ENCODE measurements at regions not wholly inside any gene's neighbourhood (a gene's known extent, or its start where the extent isn't known, plus 50 kb on each side); places are given as distances from the start of the nearest gene placed in this dataset.
"Not testable (repeated sequence)": the region's sequence is repeated elsewhere in the genome, so short reads cannot be mapped to it uniquely, and the experiment has no call there.

DNA sequence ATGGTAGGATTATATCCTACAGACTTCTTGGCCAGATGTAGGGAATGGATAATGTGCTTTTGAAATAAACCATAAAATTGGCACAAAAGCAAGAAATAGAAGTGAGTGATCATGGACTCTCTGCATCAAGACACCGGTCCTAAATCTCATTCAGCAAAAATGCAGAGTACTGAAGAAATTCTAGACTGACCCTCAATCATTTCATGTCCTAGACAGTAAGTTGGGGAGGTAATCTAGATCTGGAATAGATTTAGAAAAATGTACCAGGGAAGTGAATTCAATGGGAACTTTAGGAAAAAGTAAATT, 69.7 kb upstream of the ADTRP start:
- TF ChIP-seq, protein P1, sequence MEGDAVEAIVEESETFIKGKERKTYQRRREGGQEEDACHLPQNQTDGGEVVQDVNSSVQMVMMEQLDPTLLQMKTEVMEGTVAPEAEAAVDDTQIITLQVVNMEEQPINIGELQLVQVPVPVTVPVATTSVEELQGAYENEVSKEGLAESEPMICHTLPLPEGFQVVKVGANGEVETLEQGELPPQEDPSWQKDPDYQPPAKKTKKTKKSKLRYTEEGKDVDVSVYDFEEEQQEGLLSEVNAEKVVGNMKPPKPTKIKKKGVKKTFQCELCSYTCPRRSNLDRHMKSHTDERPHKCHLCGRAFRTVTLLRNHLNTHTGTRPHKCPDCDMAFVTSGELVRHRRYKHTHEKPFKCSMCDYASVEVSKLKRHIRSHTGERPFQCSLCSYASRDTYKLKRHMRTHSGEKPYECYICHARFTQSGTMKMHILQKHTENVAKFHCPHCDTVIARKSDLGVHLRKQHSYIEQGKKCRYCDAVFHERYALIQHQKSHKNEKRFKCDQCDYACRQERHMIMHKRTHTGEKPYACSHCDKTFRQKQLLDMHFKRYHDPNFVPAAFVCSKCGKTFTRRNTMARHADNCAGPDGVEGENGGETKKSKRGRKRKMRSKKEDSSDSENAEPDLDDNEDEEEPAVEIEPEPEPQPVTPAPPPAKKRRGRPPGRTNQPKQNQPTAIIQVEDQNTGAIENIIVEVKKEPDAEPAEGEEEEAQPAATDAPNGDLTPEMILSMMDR (IDR thresholded peaks at IDR 0.05; ENCODE audit: insufficient read depth, low read depth, low read length, missing control alignments): no peak
- no peak for DNase-seq (ENCODE audit: low read depth)
- H3K4me3 ChIP-seq (ENCODE audit: low read length): no peak overlapping the region

DNA sequence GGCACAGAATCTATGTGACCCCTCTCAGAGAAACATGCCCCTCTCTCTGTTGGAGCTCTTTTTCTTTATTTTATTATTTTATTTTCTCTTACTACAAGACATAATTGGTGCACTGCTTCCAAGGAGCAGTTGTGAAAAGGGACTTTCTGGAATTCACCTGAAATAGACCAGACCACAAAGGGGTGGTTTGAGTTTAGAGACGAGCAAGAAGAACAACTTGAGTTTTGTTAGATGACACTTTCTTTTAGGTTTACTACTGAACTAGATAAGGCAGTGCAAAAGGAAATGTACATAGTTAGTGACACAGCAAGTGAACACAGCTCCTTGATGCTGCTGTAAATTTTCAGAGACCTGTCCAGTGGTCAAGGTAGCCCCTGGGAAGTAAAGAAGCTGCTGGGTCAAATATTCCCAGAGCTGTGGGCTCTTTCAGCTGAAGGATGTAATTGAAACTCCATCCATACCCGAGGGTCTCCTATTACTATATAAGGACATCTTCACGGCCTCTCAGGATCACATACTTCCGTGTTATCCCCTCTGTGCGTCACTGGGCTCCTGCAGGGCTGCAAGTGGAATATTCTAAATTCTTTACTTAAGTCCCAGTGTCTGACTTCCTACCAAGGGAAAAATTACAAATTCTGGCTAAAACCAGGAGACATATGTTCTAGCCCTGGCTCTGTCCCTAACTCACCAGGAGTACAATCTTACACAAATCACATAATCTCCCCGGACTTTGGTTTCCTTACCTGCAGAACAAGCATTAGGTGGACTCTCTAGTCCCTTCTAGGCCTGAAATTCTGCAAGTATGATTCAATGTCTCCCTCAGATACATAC, 69.1 kb upstream of the ADTRP start:
- DNase-seq (ENCODE audit: low read depth): no peak
- H3K4me3 ChIP-seq (ENCODE audit: low read length): no peak overlapping the region
- TF ChIP-seq, protein P1 (IDR thresholded peaks at IDR 0.05; ENCODE audit: insufficient read depth, low read depth, low read length, missing control alignments): no peak

DNA sequence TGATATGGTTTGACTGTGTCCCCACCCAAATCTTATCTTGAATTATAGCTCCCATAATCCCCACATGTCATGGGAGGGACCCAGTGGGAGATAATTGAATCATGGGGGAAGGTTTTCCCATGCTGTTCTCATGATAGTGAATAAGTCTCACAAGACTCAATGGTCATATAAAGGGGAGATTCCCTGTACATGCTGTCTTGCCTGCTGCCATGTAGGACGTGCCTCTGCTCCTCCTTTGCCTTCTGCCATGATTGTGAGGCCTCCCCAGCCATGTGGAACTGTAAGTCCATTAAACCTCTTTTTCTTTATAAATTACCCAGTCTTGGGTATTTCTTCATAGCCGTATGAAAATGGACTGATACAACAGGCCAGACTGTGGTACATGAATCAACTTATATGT, 68.5 kb upstream of the ADTRP start:
- DNase-seq (ENCODE audit: low read depth); H3K4me3 ChIP-seq (ENCODE audit: low read length): not testable (repeated sequence)

GRCh38 chr6:11845664-11846577, 67.3 kb upstream of the ADTRP start:
- TF ChIP-seq, protein P1 (IDR thresholded peaks at IDR 0.05; ENCODE audit: insufficient read depth, low read depth, low read length, missing control alignments): peak; percentile 8
- DNase-seq (ENCODE audit: low read depth): peak; percentile 78
- H3K4me3 ChIP-seq (ENCODE audit: low read length): no peak overlapping the region

DNA sequence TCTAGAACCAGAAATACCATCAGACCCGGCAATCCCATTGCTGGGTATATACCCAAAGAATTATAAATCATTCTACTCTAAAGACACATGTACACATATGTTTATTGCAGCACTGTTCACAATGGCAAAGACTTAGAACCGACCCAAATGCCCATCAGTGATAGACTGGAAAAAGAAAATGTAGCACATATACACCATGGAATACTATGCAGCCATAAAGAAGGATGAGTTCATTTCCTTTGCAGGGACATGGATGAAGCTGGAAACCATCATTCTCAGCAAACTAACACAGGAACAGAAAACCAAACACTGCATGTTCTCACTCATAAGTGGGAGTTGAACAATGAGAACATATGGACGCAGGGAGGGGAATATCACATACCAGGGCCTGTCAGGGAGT, 64.2 kb upstream of the ADTRP start:
- H3K4me3 ChIP-seq (ENCODE audit: low read length); DNase-seq (ENCODE audit: low read depth): not testable (repeated sequence)

DNA sequence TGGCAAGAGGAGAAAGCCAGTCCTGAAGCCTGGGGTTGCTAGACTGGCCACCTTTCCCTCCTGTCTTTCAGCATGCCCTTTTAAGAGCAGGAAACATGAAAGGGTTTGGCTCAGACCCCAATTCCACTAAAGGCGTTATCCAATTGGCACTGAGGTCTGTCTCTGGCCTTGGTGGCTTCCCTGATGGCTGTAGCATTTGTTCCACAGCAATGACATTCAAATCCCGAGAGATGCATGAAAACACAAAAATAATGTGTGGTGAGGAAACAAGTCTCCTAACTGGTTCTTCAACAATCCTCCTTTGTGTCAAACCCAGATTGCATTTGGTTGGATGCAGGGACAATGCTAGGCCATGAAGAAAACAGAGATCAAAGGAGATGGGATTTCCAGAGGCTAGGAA, 56.5 kb upstream of the ADTRP start:
- DNase-seq (ENCODE audit: low read depth): peak; percentile 39
- TF ChIP-seq, protein P1 (IDR thresholded peaks at IDR 0.05; ENCODE audit: insufficient read depth, low read depth, low read length, missing control alignments): no peak

GRCh38 chr6:11833626-11834592, 55.3 kb upstream of the ADTRP start:
- no peak for DNase-seq (ENCODE audit: low read depth)
- TF ChIP-seq, protein P1 (IDR thresholded peaks at IDR 0.05; ENCODE audit: insufficient read depth, low read depth, low read length, missing control alignments): no peak

More for the DNA sequence above, 56.5 kb upstream of the ADTRP start:
- no peak overlapping the region for H3K4me3 ChIP-seq (ENCODE audit: low read length)

More at GRCh38 chr6:11833626-11834592, 55.3 kb upstream of the ADTRP start:
- H3K4me3 ChIP-seq (ENCODE audit: low read length): no peak overlapping the region
